Effector memory CD8-positive, alpha-beta T cell (primary cell): ENCODE measurements at regions not wholly inside any gene's neighbourhood (a gene's known extent, or its start where the extent isn't known, plus 50 kb on each side); places are given as distances from the start of the nearest gene placed in this dataset.

ENCODE experiments used
- ATAC-seq: fragments of 150-1000 bp; cut with Tn5 transposase; replicated peaks from 2 replicates; pipeline ENCODE4 v1.10.0; 2021; ENCODE audit warnings: mild to moderate bottlenecking, moderate library complexity
- DNase-seq, 3 experiments: peaks; one replicate each; pipeline ENCODE4 v3.0.0; 2021
- H3K27ac Mint-ChIP-seq, 2 donors: one replicate each; pipeline ENCODE4 v1.8.0; 2022; ENCODE audit warnings: mild to moderate bottlenecking in 2 of 2, mixed read lengths in 2 of 2, moderate library complexity in 2 of 2
- H3K27me3 Mint-ChIP-seq, 2 donors: one replicate each; pipeline ENCODE4 v1.8.0; 2022; ENCODE audit warnings: mixed read lengths in 2 of 2
- H3K36me3 Mint-ChIP-seq: one replicate; pipeline ENCODE4 v1.8.0; 2022; ENCODE audit warnings: mild to moderate bottlenecking, moderate library complexity, mixed read lengths; ENCODE audit not compliant: insufficient read depth
- H3K4me1 Mint-ChIP-seq, 2 donors: one replicate each; pipeline ENCODE4 v1.8.0; 2022; ENCODE audit warnings: low read depth in 2 of 2, mixed read lengths in 2 of 2
- H3K4me3 Mint-ChIP-seq, 2 donors: one replicate each; pipeline ENCODE4 v1.8.0; 2022; ENCODE audit warnings: mild to moderate bottlenecking in 2 of 2, mixed read lengths in 2 of 2, moderate library complexity in 2 of 2
- H3K9me3 Mint-ChIP-seq, 2 donors: one replicate each; pipeline ENCODE4 v1.8.0; 2022; ENCODE audit warnings: mixed read lengths in 2 of 2

- H3K27ac Mint-ChIP-seq = no peak overlapping the region
- H3K4me3 Mint-ChIP-seq = no peak overlapping the region
- H3K36me3 Mint-ChIP-seq = no peaks in the 10 kb centered on the region
- DNase-seq = no peak
- H3K9me3 Mint-ChIP-seq = peaks cover 3 to 8% of the 10 kb centered on the region in 2 donors
- no peaks in the 10 kb centered on the region for H3K27me3 Mint-ChIP-seq
- no peaks in the 10 kb centered on the region for H3K4me1 Mint-ChIP-seq
- ATAC-seq = no peak
These were observed 706.3 kb downstream of the ADGRL2 start for GRCh38 chr1:82507011-82507410.

- no peaks in the 10 kb centered on the region for H3K36me3 Mint-ChIP-seq
- ATAC-seq (no peak), DNase-seq (no peak)
- peaks cover 2 to 14% of the 10 kb centered on the region in 2 donors for H3K9me3 Mint-ChIP-seq
- no peak overlapping the region for H3K4me3 Mint-ChIP-seq
- no peaks in the 10 kb centered on the region for H3K4me1 Mint-ChIP-seq
- H3K27ac Mint-ChIP-seq = no peak overlapping the region
- no peaks in the 10 kb centered on the region for H3K27me3 Mint-ChIP-seq
These were observed 703.1 kb downstream of the ADGRL2 start for GRCh38 chr1:82503822-82504221.

GRCh38 chr1:82499022-82499421 is 698.3 kb downstream of the ADGRL2 start:
- Mint-ChIP-seq H3K27me3 (no peaks in the 10 kb centered on the region), H3K36me3 (no peaks in the 10 kb centered on the region), H3K4me3 (no peak overlapping the region), H3K4me1 (no peaks in the 10 kb centered on the region), H3K9me3 (peaks cover 11 to 25% of the 10 kb centered on the region in 2 donors), H3K27ac (no peak overlapping the region)
- ATAC-seq (no peak), DNase-seq (no peak)

GRCh38 chr1:82494117-82494516 is 693.4 kb downstream of the ADGRL2 start:
- no peaks in the 10 kb centered on the region for H3K36me3 Mint-ChIP-seq
- no peak overlapping the region for H3K4me3 Mint-ChIP-seq
- no peaks in the 10 kb centered on the region for H3K4me1 Mint-ChIP-seq
- H3K27me3 Mint-ChIP-seq = no peaks in the 10 kb centered on the region
- peaks cover 14 to 22% of the 10 kb centered on the region in 2 donors for H3K9me3 Mint-ChIP-seq
- DNase-seq = no peak
- ATAC-seq = no peak
- H3K27ac Mint-ChIP-seq = no peak overlapping the region

GRCh38 chr1:82492159-82492558 is 691.4 kb downstream of the ADGRL2 start:
- Mint-ChIP-seq H3K27me3 (no peaks in the 10 kb centered on the region), H3K4me1 (no peaks in the 10 kb centered on the region), H3K36me3 (no peaks in the 10 kb centered on the region), H3K27ac (no peak overlapping the region), H3K4me3 (no peak overlapping the region), H3K9me3 (peaks cover 12 to 15% of the 10 kb centered on the region in 2 donors)
- no peak for ATAC-seq
- no peak for DNase-seq

- Mint-ChIP-seq H3K27ac (no peak overlapping the region), H3K9me3 (peaks cover 11 to 12% of the 10 kb centered on the region in 2 donors), H3K4me3 (no peak overlapping the region), H3K4me1 (no peaks in the 10 kb centered on the region), H3K27me3 (no peaks in the 10 kb centered on the region), H3K36me3 (no peaks in the 10 kb centered on the region)
- DNase-seq (no peak), ATAC-seq (no peak)
These were observed 690.7 kb downstream of the ADGRL2 start for GRCh38 chr1:82491301-82492048.

GRCh38 chr1:82487778-82488177 is 687.0 kb downstream of the ADGRL2 start:
- Mint-ChIP-seq H3K27me3 (no peaks in the 10 kb centered on the region), H3K36me3 (no peaks in the 10 kb centered on the region), H3K9me3 (peaks cover 0 to 13% of the 10 kb centered on the region in 2 donors), H3K27ac (no peak overlapping the region), H3K4me1 (no peaks in the 10 kb centered on the region), H3K4me3 (no peak overlapping the region)
- no peak for DNase-seq
- no peak for ATAC-seq

- Mint-ChIP-seq H3K36me3 (no peaks in the 10 kb centered on the region), H3K4me3 (no peak overlapping the region), H3K4me1 (no peaks in the 10 kb centered on the region), H3K27ac (no peak overlapping the region), H3K27me3 (no peaks in the 10 kb centered on the region), H3K9me3 (peaks cover 0 to 10% of the 10 kb centered on the region in 2 donors)
- ATAC-seq (no peak), DNase-seq (no peak)
These were observed 686.2 kb downstream of the ADGRL2 start for GRCh38 chr1:82486969-82487368.

GRCh38 chr1:82486468-82486867 is 685.7 kb downstream of the ADGRL2 start:
- Mint-ChIP-seq H3K27me3 (no peaks in the 10 kb centered on the region), H3K4me3 (no peak overlapping the region), H3K36me3 (no peaks in the 10 kb centered on the region), H3K27ac (no peak overlapping the region), H3K4me1 (no peaks in the 10 kb centered on the region), H3K9me3 (peaks cover 0 to 10% of the 10 kb centered on the region in 2 donors)
- DNase-seq = no peak
- ATAC-seq = no peak

- Mint-ChIP-seq H3K4me1 (no peaks in the 10 kb centered on the region), H3K27ac (no peak overlapping the region), H3K27me3 (no peaks in the 10 kb centered on the region), H3K36me3 (no peaks in the 10 kb centered on the region), H3K4me3 (no peak overlapping the region), H3K9me3 (peaks cover 0 to 11% of the 10 kb centered on the region in 2 donors)
- DNase-seq (no peak), ATAC-seq (no peak)
These were observed 685.0 kb downstream of the ADGRL2 start for GRCh38 chr1:82485591-82486369.

GRCh38 chr1:82483146-82483545 is 682.4 kb downstream of the ADGRL2 start:
- Mint-ChIP-seq H3K27me3 (no peaks in the 10 kb centered on the region), H3K4me3 (no peak overlapping the region), H3K4me1 (no peaks in the 10 kb centered on the region)

GRCh38 chr1:82478916-82479315 is 678.2 kb downstream of the ADGRL2 start:
- no peaks in the 10 kb centered on the region for H3K36me3 Mint-ChIP-seq
- DNase-seq (no peak), ATAC-seq (no peak)
- H3K4me1 Mint-ChIP-seq = no peaks in the 10 kb centered on the region
- peaks cover 19 to 21% of the 10 kb centered on the region in 2 donors for H3K9me3 Mint-ChIP-seq
- H3K27ac Mint-ChIP-seq = no peak overlapping the region
- no peaks in the 10 kb centered on the region for H3K27me3 Mint-ChIP-seq
- H3K4me3 Mint-ChIP-seq = no peak overlapping the region

More at GRCh38 chr1:82483146-82483545, 682.4 kb downstream of the ADGRL2 start:
- no peak for ATAC-seq
- H3K27ac Mint-ChIP-seq = no peak overlapping the region
- DNase-seq = no peak
- H3K9me3 Mint-ChIP-seq = peaks cover 6 to 20% of the 10 kb centered on the region in 2 donors
- no peaks in the 10 kb centered on the region for H3K36me3 Mint-ChIP-seq

- H3K27ac Mint-ChIP-seq = no peak overlapping the region
- H3K4me1 Mint-ChIP-seq = no peaks in the 10 kb centered on the region
- no peak for DNase-seq
- H3K9me3 Mint-ChIP-seq = peaks cover 8 to 13% of the 10 kb centered on the region in 2 donors
- H3K4me3 Mint-ChIP-seq = no peak overlapping the region
- no peaks in the 10 kb centered on the region for H3K36me3 Mint-ChIP-seq
- ATAC-seq = no peak
- H3K27me3 Mint-ChIP-seq = no peaks in the 10 kb centered on the region
These were observed 671.9 kb downstream of the ADGRL2 start for GRCh38 chr1:82472489-82473131.
